ENCODE measurements at regions not wholly inside any gene's neighbourhood (a gene's known extent, or its start where the extent isn't known, plus 50 kb on each side); places are given as distances from the start of the nearest gene placed in this dataset.
"Not testable (repeated sequence)": the region's sequence is repeated elsewhere in the genome, so short reads cannot be mapped to it uniquely, and the experiment has no call there.

DNA sequence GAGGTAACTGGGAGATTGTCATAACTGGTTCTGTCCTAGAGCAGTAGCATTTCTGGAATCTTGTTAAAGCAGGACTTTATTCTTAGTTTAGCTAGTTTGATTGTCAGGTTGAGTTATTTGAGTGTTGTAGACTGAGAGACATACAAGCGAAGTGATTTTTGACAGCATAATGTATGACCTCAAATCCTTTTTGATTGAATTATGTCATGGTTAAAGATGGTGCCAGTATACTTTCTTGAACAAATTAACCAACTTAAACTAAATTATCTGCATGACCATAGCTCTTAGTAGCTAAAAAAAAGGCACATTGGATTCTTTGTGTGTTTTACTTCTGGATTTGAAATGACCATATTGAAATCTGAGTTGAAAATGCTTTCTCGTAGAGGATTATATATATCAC, 626.6 kb downstream of the TMTC2 start:
- H3K9me3 Mint-ChIP-seq, result no peaks in the 10 kb centered on the region
- no peak overlapping the region for H3K27ac Mint-ChIP-seq
- H3K36me3 Mint-ChIP-seq (ENCODE audit: low read depth), result no peaks in the 10 kb centered on the region
- no peak for DNase-seq
- H3K27me3 Mint-ChIP-seq, result no peaks in the 10 kb centered on the region
- no peak for ATAC-seq
- ChIA-PET POLR2A (no interaction called here), CTCF (no interaction called here)
- no peaks in the 10 kb centered on the region for H3K4me1 Mint-ChIP-seq (ENCODE audit: low read depth)
- intact Hi-C loops (cut with micrococcal nuclease), result no loop called here
- no peak for TF ChIP-seq CTCF (IDR thresholded peaks at IDR 0.05)
- no peak overlapping the region for H3K4me3 Mint-ChIP-seq

DNA sequence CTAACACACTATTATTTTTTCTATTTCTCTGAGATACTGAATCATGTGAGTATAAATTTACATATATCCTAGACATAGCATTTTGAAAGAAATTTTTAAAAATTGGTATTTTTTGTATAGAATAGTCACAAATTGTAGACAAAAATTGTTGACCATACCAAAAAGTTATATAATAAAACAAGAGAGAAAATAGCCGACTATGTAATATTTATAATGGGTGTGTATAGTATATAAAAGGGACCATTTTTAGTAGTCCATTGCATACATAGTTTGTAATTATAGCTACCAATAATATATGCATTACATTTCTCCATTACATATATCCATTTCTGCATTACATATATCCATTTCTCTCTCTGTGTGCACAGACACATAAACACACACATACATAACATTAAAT, 590.2 kb downstream of the TMTC2 start:
- H3K9me3 Mint-ChIP-seq, result peaks cover 3% of the 10 kb centered on the region
- TF ChIP-seq CTCF (IDR thresholded peaks at IDR 0.05), result no peak
- ChIA-PET POLR2A (no interaction called here), CTCF (no interaction called here)
- no peak overlapping the region for H3K4me3 Mint-ChIP-seq
- no peak overlapping the region for H3K27ac Mint-ChIP-seq
- DNase-seq (no peak), ATAC-seq (no peak)
- no peaks in the 10 kb centered on the region for H3K27me3 Mint-ChIP-seq
- H3K4me1 Mint-ChIP-seq (ENCODE audit: low read depth), result no peaks in the 10 kb centered on the region
- no peaks in the 10 kb centered on the region for H3K36me3 Mint-ChIP-seq (ENCODE audit: low read depth)
- intact Hi-C loops (cut with micrococcal nuclease), result no loop called here

DNA sequence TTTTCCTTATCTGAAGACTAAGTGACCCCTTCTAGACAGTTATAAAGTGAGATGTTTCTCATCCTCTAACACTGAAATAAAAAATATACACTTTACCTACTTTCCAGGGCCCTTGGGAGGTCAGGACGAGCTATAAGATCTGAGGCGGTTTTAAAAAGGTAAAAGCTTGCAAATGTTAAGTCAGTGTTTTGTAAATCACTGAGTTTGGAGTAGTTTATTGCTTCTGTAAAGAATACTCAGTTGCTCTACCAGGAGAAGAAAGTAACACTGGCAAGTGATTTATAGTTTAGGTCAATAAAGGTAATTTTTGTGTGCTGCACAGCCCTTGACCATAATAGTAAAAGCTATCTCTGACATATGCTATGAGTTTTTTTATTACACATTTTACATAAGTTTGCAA, 584.5 kb downstream of the TMTC2 start:
- POLR2A ChIA-PET, result no interaction called here
- CTCF ChIA-PET, result no interaction called here
- TF ChIP-seq CTCF (IDR thresholded peaks at IDR 0.05), result no peak
- peaks cover 5% of the 10 kb centered on the region for H3K9me3 Mint-ChIP-seq
- no peak for DNase-seq
- intact Hi-C loops (cut with micrococcal nuclease), result no loop called here
- H3K4me1 Mint-ChIP-seq (ENCODE audit: low read depth), result no peaks in the 10 kb centered on the region
- no peaks in the 10 kb centered on the region for H3K27me3 Mint-ChIP-seq
- H3K27ac Mint-ChIP-seq, result no peak overlapping the region
- H3K36me3 Mint-ChIP-seq (ENCODE audit: low read depth), result no peaks in the 10 kb centered on the region
- no peak overlapping the region for H3K4me3 Mint-ChIP-seq
- no peak for ATAC-seq

DNA sequence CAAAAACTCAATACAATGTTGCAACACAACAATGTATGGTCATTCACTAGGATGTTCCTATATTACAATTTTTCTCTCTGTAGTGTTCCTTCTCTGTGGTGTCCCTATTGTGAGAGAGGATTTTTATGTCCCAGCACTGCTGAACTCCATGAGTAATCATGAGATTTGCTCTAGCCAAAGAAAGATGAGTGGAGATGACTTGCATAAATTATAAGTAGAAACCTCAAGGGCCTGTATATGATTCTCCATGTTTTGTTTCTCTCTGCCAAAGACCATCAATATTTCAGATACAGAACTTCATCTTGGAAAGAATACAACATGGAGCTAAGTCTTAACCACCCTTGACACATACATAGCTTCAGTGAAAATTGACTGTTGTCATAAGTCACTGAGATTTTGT, 579.1 kb downstream of the TMTC2 start:
- ChIA-PET POLR2A (no interaction called here), CTCF (no interaction called here)
- no peak overlapping the region for H3K27ac Mint-ChIP-seq
- no peak for TF ChIP-seq CTCF (IDR thresholded peaks at IDR 0.05)
- H3K4me3 Mint-ChIP-seq, result no peak overlapping the region
- H3K9me3 Mint-ChIP-seq, result peaks cover 3% of the 10 kb centered on the region
- no peaks in the 10 kb centered on the region for H3K27me3 Mint-ChIP-seq
- no peak for DNase-seq
- H3K4me1 Mint-ChIP-seq (ENCODE audit: low read depth), result no peaks in the 10 kb centered on the region
- ATAC-seq, result no peak
- no peaks in the 10 kb centered on the region for H3K36me3 Mint-ChIP-seq (ENCODE audit: low read depth)
- intact Hi-C loops (cut with micrococcal nuclease), result no loop called here

DNA sequence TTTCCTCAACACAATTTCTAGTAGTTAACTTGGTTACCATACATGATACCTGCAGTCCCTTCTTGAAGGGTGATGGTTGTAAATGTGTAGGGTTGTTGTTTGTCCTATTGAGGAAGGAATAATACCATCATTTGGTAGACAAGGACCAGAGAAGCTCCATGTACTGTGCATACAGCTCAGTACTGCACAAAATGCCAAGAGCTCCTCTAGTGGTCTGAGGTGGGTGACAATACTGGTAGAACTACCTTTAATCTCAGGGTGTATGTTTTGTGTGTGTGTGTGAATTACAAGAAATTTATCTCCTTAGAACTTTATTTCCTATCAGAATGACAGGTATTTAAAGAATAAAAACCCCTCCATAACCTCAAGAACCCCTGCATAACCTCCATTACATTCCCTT, 575.3 kb downstream of the TMTC2 start:
- DNase-seq (no peak), ATAC-seq (no peak)
- Mint-ChIP-seq H3K27me3 (no peaks in the 10 kb centered on the region), H3K9me3 (no peaks in the 10 kb centered on the region), H3K4me1 (ENCODE audit: low read depth) (no peaks in the 10 kb centered on the region), H3K27ac (no peak overlapping the region), H3K36me3 (ENCODE audit: low read depth) (no peaks in the 10 kb centered on the region), H3K4me3 (no peak overlapping the region)
- intact Hi-C loops (cut with micrococcal nuclease), result no loop called here
- ChIA-PET CTCF (no interaction called here), POLR2A (no interaction called here)
- TF ChIP-seq CTCF (IDR thresholded peaks at IDR 0.05), result no peak

GRCh38 chr12:83260126-83260525, 573.4 kb downstream of the TMTC2 start:
- DNase-seq, CTCF ChIA-PET: not testable (repeated sequence)

More at GRCh38 chr12:83260126-83260525, 573.4 kb downstream of the TMTC2 start:
- H3K27ac Mint-ChIP-seq; POLR2A ChIA-PET; H3K36me3 Mint-ChIP-seq (ENCODE audit: low read depth); H3K9me3 Mint-ChIP-seq; intact Hi-C loops (cut with micrococcal nuclease); ATAC-seq; H3K4me3 Mint-ChIP-seq; H3K27me3 Mint-ChIP-seq; H3K4me1 Mint-ChIP-seq (ENCODE audit: low read depth): not testable (repeated sequence)

All from activated CD8-positive, alpha-beta T cell treated with anti-CD3 and anti-CD28 coated beads for 36 hours (primary cell).